NCI-H146 treated with DMSO at 0.1 percent for 48 hours (cell line): ENCODE measurements at regions not wholly inside any gene's neighbourhood (a gene's known extent, or its start where the extent isn't known, plus 50 kb on each side); places are given as distances from the start of the nearest gene placed in this dataset.

Experiments
- DNase-seq: peaks from one replicate; lab custom pipeline; 2025; ENCODE audit not compliant: unreplicated experiment; lab: John Stamatoyannopoulos, UW

DNA sequence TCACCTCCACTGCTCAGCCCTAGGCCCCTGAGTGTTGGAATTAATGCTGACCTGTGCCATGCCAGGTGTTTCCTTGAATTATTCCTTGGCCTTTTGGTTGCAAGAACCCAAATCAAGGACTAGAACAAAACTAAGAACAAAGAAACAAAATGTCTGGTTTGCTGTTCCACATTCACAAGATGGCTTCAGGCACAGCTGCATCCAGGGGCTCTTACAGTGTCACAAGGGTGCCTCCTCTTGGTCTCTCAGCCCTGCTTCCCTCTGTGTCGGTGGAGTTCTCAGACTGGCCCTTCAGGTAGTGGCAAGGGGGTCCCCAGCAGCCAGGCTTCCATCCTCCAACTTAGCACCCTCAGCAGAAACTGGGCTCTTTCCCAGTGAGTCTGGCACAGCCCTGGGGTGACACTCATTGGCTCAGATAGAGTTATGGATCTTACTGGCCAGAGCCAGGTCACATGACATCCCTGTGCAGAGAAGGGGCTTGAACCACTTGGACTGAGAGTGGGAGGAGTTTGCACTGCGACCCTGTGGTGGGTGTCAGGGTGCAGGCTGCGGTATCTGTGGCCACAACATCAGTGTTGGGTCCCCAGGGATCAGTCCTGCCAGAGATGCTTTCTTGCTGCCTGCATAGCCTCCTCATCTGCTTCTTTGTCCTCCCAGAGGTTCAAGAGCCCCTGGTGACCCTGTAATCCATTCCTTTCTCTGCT lies 427.7 kb upstream of the SULF2 start:
- DNase-seq: no peak

DNA sequence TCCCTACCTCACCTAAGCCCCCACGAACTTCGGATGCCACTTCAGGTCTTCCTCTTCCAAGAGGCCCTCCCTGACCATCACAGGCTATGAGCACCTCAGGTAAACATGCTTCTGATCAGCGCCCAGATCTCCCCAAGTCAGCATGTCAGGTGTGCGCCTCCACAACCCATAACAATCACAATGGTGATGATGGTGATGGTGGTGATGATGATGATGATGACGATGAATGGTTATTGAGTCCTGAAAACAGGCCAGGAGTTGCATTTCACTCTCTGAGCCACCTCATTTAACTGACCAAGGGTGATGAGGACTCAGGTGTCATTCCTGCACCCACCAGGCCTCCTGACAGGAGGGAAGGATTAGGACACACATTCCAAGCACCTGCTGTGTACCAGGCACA lies 426.6 kb upstream of the SULF2 start:
- no peak for DNase-seq

DNA sequence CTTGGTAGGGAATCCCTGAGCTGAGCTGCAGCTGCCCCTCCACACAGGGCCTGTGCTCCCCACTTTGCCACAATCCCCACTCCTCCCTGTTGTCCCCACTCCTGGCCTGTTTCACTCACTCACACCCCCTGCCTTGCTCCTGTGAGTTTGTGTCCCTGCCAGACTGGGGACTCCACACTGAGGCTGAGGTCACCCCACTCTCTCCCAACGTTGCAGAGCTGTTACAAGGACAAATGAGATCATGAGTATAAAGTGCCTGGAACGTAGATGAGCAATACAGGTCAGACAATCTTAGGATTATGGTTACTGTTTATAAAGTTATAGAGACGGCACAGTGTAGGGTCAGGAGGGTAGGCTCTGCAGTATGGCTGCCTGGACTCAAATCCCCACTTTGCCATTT lies 426.0 kb upstream of the SULF2 start:
- no peak for DNase-seq

DNA sequence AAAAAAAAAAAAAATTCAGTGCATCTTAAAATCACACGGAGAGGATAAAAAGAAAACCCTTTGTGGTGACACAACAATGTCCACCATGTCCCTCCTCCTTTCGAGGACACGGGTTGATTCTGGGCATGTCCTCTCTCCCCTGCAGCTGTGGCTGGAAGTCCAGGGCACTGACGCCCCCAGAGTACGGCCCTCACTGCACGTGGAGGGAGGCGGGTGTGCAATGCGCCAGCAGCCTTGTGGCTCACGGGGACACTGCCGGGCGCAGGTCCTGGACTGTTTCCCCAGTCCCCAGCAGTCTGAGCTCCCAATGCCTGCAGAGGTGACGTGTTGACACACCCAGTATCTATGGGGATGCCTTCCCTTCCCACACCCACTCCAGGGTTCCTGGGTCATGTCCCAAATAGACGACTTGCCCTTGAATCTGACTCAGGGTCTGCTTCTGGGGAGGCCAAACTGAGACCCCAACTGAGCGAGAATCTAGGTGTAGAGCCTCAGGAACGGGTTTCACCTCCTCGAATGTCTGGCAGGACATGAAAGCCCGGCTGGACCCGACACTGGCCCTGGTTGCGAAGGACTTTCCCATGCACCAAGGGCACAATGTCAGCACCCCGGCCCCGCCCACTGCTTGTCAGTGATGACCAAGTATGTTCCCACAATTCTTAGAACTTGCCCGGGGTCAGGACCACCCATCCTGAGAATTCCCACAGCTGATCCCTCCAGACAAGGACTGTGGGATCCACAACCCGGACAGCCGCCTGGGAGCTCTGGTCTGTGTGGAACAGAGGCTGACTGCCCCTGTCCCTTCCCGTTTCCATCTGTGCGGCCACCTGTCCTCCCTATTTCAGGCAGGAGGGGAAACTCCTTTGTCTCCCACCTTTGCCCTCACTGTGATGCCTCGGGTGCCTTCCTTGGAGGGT lies 425.1 kb upstream of the SULF2 start:
- no peak for DNase-seq

GRCh38 chr20:48209102-48209501 lies 423.8 kb upstream of the SULF2 start:
- no peak for DNase-seq

- no peak for DNase-seq
These were observed 422.9 kb upstream of the SULF2 start for GRCh38 chr20:48208176-48208575.

DNA sequence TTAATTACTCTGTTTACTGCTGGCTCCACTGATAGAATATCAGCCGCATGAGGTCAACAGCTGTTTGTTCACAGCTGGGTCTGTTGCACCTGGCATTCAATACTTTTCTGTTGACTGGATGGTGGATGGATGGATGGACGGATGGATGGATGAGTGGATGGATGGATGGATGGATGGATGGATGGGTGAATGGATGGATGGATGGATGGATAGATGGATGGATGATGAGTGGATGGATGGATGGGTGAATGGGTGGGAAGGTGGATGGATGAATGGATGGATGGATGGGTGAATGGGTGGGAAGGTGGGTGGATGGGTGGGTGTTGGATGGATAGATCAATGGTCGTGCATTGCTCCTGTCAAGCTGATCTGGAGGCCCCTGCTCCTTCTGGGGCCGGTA lies 422.2 kb upstream of the SULF2 start:
- no peak for DNase-seq

GRCh38 chr20:48205786-48206185 lies 420.5 kb upstream of the SULF2 start:
- DNase-seq: no peak

DNA sequence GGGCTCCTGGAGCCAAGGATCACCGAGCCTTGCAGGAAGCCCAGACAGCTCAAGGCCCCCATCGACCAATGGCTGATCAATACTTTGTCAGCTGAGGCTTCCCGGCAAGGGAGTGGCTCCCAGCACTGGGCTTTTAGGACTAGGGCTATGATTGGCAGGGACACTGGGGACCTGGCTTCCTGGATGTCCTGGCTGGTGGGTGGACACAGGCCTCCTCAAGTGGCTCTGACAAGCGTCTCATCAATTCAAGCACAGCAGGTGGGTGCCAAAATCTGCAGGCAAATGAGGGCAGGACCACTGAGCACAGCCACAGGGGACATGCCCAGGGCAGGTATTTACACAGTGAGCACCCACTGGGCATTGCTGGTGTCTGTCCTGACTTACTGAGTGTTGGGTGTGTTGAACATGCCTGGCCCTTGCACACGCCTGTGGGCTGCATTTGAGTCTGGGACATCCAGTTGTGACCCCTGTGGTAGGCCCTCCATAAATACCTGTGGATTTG lies 420.1 kb upstream of the SULF2 start:
- no peak for DNase-seq

DNA sequence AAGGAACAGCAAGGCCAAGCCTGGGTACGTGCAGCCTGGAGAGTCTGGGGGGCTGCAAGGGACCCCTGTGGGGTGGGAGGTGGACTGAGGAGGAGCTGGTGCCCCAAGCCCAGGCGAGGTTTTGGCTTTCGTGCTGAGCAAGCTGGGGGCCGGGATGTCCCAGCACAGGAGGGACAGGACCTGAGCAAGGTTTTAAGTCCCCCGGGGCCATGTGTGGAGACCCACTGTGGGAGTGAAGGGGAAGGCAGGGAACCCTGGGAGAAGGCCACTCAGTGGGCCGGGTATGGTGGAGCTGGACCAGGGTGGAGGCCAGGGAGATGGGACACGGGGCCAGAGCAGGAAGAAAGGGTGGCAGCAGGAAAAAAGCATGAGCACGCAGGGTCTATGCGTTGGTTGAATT lies 419.2 kb upstream of the SULF2 start:
- DNase-seq: no peak

GRCh38 chr20:48203252-48203651 lies 418.0 kb upstream of the SULF2 start:
- no peak for DNase-seq

GRCh38 chr20:48202334-48203113 lies 417.2 kb upstream of the SULF2 start:
- DNase-seq: no peak

DNA sequence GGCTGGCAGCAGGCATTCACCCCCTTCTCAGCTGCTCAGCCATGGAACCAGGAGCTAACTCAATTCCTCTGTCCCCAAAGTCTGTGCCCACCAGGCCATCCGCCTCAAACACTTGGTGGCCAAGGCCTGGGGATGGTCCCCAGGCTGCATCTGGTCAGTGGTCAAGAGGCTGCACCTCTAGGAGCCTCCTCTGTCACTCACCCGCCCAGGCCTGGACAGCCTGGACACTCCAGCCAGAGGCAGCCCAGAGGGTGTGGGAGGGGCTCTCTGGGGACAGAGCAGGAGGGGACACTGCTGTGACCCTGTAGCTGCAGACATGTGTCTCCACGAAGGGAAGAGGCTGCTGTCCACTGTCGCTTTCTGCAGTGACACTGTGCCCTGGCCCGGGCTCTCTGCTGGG lies 416.6 kb upstream of the SULF2 start:
- no peak for DNase-seq

- no peak for DNase-seq
These were observed 415.9 kb upstream of the SULF2 start for GRCh38 chr20:48201188-48201587.

- no peak for DNase-seq
These were observed 413.7 kb upstream of the SULF2 start for GRCh38 chr20:48198929-48199451.

DNA sequence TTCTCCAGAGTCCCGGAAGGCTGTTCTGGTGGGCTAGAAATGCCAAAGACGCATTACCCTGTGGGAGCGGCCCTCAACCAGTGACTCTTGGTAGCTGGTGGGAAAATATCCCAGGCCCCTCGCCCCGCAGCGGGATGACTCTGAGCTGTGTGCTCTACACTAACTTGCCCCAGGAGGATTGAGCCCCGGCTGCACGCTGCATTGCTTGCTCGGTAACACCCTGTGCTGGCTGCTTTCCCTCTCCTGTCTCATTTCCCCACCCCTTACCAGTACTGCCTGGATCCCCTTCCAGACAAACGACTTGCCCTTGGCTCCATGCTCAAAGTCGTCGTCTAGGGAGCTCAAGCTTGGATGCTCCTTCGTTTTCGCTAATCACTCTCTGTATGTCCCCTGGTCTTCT lies 411.8 kb upstream of the SULF2 start:
- no peak for DNase-seq

DNA sequence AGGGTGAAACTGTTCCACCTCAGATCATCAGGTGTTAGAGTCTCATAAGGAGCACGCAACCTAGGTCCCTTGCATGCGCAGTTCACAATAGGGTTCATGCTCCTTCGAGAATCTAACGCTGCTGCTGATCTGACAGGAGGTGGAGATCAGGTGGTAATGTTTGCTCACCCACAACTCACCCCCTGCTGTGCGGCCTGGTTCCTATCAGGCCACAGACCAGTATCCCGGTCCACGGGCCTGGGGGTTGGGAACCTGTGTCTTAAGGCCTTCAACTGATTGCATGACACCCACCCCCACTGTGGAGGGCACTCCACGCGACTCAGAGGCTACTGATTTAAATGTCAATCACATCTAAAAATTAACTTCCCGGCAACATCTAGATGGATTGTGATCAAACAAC lies 411.2 kb upstream of the SULF2 start:
- no peak for DNase-seq

DNA sequence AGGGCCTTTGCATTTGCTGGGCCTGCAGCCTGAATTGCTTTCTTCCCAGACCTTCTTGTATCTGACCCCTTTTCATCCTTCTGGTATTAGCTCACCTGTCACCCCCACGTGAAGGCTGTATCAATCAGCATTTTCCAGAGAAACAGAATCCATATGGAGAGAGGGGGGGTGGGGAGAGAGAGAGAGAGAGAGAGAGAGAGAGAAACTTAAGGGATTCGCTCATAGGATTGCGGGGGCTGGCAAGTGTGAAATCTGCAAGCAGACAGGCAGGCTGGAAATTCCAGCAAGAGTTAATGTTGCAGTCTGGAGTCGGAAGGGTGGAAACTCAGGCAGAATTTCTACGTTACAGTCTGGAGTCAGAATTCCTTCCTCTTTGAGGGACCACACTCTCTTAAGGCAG lies 410.7 kb upstream of the SULF2 start:
- DNase-seq: no peak

GRCh38 chr20:48195121-48195870 lies 410.0 kb upstream of the SULF2 start:
- DNase-seq: no peak

GRCh38 chr20:48194583-48194982 lies 409.3 kb upstream of the SULF2 start:
- DNase-seq: no peak
